SJSA1 (cell line): ENCODE measurements at regions not wholly inside any gene's neighbourhood (a gene's known extent, or its start where the extent isn't known, plus 50 kb on each side); places are given as distances from the start of the nearest gene placed in this dataset.

Experiments
- DNase-seq, 2 experiments: peaks; one replicate each; pipeline ENCODE4 v3.0.0-alpha.2; 2015 to 2020; ENCODE audit warnings: low spot score in 2 of 2, low read depth in 1 of 2
- H3K27ac ChIP-seq: fragments of 250-450 bp; sonication (Bioruptor Pico); 2 replicates; pipeline ENCODE4 v1.5.1; 2020; ENCODE audit warnings: mild to moderate bottlenecking, moderate library complexity
- H3K27me3 ChIP-seq: fragments of 250-450 bp; sonication (Bioruptor Pico); replicated peaks from 2 replicates; pipeline ENCODE4 v1.5.1; 2020; ENCODE audit warnings: mild to moderate bottlenecking, moderate library complexity
- H3K36me3 ChIP-seq: fragments of 250-450 bp; sonication (Bioruptor Pico); 2 replicates; pipeline ENCODE4 v1.5.1; 2020; ENCODE audit warnings: mild to moderate bottlenecking
- H3K4me1 ChIP-seq: fragments of 250-450 bp; sonication (Bioruptor Pico); replicated peaks from 2 replicates; pipeline ENCODE4 v1.6.1; 2021; ENCODE audit warnings: mild to moderate bottlenecking
- H3K4me3 ChIP-seq: fragments of 250-450 bp; sonication (Bioruptor Pico); 2 replicates; pipeline ENCODE4 v1.5.1; 2020; ENCODE audit warnings: mild to moderate bottlenecking
- H3K9me3 ChIP-seq: fragments of 250-450 bp; sonication (Bioruptor Pico); replicated peaks from 2 replicates; pipeline ENCODE4 v1.5.1; 2020; ENCODE audit warnings: mild to moderate bottlenecking

DNA sequence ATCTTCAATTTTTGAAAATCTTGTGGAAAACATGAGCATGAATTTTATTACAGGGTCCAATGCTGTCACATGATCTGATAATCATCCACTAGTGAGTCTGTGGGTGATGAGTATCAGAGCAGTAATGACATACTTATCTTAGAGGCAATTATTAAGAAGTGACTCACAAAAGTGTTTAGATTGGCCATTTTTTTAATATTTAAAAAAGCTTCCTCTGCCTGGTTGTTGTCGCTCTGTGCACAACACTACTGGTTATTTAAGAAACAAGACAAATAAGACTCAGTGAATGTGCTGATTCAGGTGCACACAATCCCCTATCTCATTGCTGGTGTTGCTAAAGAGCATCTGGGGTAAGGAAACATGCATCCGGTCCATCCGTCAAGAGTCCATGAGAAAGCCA lies 665.8 kb upstream of the ZEB2 start:
- H3K4me1 ChIP-seq: peaks cover 11% of the 10 kb centered on the region
- no peak for DNase-seq
- H3K27me3 ChIP-seq: no peaks in the 10 kb centered on the region
- no peaks in the 10 kb centered on the region; the same call in 1 of the 2 replicates for H3K9me3 ChIP-seq
- H3K4me3 ChIP-seq: no peak overlapping the region
- H3K27ac ChIP-seq: no peak overlapping the region
- no peaks in the 10 kb centered on the region for H3K36me3 ChIP-seq

DNA sequence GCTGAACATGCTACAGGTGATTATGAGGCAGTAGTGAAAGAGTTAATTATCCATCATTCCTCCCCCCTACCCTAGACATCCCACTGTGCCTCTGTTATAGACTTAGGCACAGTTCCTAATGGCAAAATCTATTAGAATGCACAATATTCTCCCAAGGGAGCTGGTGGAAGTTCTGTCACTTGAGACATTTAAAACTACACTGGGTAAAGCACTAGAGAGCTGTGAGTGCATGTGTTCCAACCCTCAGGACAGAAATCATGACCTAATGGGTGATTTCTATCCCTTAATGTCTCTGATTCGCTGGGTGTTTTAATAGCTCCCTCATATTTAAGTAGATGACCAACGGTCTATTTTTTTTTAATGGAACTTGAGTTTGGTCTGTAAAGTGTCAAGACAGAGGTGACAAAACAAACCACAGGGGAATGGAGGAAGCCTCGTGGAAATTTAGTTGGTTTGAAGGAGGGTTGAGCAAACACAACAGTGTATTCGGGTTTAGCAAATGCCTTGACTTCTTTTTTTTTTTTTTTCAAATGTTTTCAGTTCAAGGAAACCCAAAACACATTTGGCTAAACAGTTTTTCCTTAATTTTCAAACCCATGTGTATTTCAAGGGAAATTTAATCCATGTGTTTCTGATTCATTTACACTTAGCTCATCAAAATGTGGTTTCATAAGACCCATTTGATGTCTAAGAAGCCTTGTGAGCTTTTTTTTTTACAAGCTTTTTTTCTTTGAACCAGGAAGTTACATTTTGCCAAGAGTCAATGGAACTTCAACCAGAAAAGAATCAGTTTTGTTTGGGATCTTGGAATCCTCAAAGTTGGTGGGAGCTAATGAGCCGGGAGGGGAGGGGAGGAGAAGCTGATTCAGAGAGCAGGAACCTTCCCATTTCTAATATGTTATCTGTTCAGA lies 665.1 kb upstream of the ZEB2 start:
- DNase-seq: no peak
- Histone ChIP-seq H3K4me3 (no peak overlapping the region), H3K36me3 (no peaks in the 10 kb centered on the region), H3K9me3 (no peaks in the 10 kb centered on the region; the same call in 1 of the 2 replicates), H3K27me3 (no peaks in the 10 kb centered on the region), H3K4me1 (peaks cover 6% of the 10 kb centered on the region), H3K27ac (no peak overlapping the region)

DNA sequence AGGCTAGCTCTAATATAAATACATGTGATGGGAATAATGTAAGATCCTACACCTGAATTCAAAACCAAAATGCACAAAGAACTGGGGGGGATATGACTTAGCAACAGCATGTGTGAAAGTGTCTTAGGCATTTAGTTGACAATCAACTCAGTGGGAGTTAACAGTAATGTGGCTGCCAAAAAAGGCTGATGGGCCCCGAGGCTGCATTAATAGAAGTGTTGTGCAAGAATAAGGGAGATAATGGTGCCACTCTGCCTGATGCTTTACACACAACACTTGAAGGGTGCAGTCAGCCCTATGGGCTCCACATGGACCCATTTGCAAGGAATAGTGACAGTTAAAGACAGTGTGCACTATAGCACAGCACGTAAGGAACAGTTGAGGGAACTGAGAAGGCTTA lies 649.4 kb upstream of the ZEB2 start:
- Histone ChIP-seq H3K9me3 (no peaks in the 10 kb centered on the region), H3K27me3 (no peaks in the 10 kb centered on the region), H3K4me1 (no peaks in the 10 kb centered on the region), H3K27ac (no peak overlapping the region), H3K4me3 (no peak overlapping the region), H3K36me3 (no peaks in the 10 kb centered on the region)
- no peak for DNase-seq

DNA sequence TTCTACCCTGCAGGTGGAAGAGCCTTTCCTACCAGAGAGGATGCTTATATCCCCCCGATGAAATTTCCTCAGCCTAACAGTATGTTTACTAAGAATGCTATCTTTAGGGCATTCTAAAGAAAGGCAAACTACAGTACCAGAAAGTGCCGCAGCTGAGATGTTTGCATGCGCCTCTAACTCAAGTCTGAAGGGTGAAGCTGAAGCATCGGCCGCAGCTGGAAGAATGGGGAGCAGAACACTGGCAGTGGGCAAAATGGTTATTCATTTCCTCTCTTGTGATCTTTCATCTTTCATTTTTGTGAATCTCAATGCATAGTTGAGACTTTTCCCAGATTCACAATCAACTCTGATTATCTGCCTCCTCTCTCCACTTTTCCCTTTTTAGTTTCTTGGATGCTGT lies 648.2 kb upstream of the ZEB2 start:
- no peak overlapping the region for H3K27ac ChIP-seq
- no peak overlapping the region for H3K4me3 ChIP-seq
- DNase-seq: no peak
- no peaks in the 10 kb centered on the region for H3K27me3 ChIP-seq
- no peaks in the 10 kb centered on the region for H3K9me3 ChIP-seq
- H3K36me3 ChIP-seq: no peaks in the 10 kb centered on the region
- H3K4me1 ChIP-seq: no peaks in the 10 kb centered on the region

DNA sequence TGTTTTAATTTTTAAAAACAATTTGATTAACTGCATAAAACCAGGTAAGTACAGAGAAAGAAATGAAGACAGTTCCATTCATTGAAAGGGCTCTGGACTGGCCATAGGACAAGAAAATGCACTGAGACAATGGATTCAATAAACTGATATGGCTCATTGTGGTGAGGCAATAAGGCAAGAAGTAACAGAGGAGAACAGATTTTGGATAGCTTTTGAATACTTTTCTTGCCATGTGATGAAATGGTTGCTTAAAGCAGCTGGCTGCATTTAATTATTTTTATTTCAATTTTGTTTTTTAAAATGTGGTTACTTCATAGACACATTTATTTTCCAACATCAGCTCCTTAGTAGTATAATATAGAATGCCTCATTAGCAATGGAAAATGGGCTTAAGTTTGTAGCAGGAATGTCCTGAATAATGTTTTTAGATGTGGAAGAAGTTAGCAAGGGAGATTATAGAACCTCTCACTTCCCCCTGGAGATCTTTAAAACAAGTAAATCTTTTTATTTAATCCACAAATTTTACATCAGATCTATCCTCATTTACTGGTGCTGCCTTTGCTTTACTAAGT lies 646.9 kb upstream of the ZEB2 start:
- H3K4me1 ChIP-seq: no peaks in the 10 kb centered on the region

DNA sequence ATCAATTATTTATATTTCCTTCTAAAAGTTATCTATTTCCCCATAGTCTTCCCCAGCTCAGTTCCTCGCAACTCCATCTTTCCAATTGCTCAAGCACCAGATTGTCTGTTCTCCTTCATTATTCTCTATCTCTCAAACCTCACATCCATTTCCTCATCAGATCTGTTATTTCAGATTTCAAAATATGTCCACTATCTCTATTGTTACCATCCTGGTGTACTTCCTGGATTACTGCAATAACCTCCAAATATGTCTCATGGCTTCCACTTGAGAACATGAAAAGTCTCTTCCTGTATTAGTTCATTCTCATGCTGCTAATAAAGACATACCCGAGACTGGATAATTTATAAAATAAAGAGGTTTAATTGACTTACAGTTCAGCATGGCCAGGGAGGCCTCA lies 641.7 kb upstream of the ZEB2 start:
- Histone ChIP-seq H3K27ac (no peak overlapping the region), H3K36me3 (no peaks in the 10 kb centered on the region), H3K4me3 (no peak overlapping the region), H3K9me3 (no peaks in the 10 kb centered on the region), H3K4me1 (peaks cover 15% of the 10 kb centered on the region), H3K27me3 (no peaks in the 10 kb centered on the region)
- no peak for DNase-seq

More for the DNA sequence above, 646.9 kb upstream of the ZEB2 start:
- Histone ChIP-seq H3K36me3 (no peaks in the 10 kb centered on the region), H3K27ac (no peak overlapping the region), H3K4me3 (no peak overlapping the region), H3K27me3 (no peaks in the 10 kb centered on the region), H3K9me3 (no peaks in the 10 kb centered on the region)
- DNase-seq: no peak

DNA sequence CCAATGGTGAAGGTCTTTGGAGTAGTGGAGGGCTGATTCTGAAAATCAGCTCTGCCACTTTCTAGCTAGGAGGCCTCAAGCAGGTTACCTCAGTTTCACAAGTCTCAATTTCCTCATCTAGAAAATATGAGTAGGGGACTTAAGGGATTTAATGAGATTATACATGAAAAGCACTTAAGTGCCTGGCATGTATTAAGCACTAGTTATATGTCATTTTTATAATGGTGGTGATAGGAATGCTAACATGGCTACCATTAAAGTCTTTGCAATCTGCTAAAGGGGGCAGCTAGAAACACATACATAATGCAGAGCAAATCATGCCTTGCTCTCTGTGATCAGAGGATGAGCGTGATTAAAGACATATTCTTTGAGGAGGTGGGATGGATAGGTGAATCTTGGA lies 640.9 kb upstream of the ZEB2 start:
- Histone ChIP-seq H3K27me3 (no peaks in the 10 kb centered on the region), H3K36me3 (no peaks in the 10 kb centered on the region), H3K9me3 (no peaks in the 10 kb centered on the region), H3K4me3 (no peak overlapping the region), H3K4me1 (peaks cover 15% of the 10 kb centered on the region), H3K27ac (no peak overlapping the region)
- DNase-seq: no peak

DNA sequence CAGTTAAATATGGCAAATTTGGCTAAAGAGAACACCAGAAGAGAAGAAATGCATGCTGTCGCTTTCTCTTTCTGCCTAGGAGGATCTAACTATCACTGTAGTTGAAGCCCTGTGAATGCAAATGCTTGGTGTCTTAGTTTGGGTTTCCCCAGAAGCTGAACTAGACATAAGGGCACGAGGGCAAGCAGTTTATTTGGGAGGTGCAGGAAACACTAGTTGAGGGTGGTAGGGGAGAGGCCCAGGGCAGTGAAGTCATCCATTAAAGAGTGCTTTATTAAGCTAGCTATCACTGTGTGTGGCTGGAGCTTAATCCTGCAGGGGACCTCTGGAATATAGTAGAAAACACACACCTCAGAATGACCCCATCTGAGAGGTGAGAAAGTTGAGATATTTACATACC lies 639.8 kb upstream of the ZEB2 start:
- no peak overlapping the region for H3K27ac ChIP-seq
- H3K9me3 ChIP-seq: no peaks in the 10 kb centered on the region
- no peak overlapping the region for H3K4me3 ChIP-seq
- no peaks in the 10 kb centered on the region for H3K36me3 ChIP-seq
- no peak for DNase-seq
- H3K4me1 ChIP-seq: peaks cover 15% of the 10 kb centered on the region
- no peaks in the 10 kb centered on the region for H3K27me3 ChIP-seq

DNA sequence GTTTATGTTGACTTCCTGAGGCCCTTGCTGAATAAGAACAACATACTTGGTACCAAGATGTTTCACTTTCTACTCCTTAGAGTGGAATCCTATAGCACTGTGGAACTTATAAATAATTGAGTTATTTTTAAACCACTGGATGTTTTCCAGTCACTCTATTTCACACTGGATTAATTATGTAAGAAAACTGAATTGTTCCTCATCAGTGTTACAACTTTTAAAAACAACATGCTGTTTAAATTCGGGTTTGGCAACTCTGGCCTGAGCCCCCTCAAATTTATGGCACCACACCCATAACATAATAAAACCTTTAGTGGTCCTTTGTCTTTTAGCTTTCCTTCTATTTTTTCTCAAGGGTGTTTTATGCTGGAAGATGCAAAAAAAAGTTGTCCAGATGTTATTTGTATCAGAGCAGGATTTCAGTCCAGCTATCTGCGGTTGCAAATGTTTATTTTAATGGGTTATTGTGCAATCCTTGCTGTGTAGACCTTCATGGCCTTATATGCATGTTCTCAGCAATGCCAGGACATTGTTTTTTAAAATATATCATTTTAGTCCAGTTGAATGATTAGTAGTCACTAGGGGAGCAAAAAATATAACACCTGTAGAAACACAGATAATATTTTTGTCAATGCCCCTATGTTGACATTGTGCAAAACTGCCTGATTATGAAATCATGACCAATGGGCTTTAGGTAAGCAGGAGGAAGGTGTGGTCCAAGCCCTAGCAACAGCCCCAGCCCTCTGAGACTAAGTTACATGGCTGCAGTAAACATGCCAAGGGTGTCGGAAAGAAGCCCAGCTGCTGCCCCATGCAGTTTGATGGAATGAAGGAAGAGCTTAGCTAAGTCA lies 638.0 kb upstream of the ZEB2 start:
- H3K36me3 ChIP-seq: no peaks in the 10 kb centered on the region
- no peaks in the 10 kb centered on the region for H3K9me3 ChIP-seq
- H3K4me3 ChIP-seq: no peak overlapping the region
- H3K27me3 ChIP-seq: no peaks in the 10 kb centered on the region
- peak in 1 of 2 experiments; percentile 50 for DNase-seq
- 0 out of 2 replicates have a peak overlapping the region, but pooled peaks have one; percentile 8 for H3K27ac ChIP-seq
- H3K4me1 ChIP-seq: peaks cover 15% of the 10 kb centered on the region

DNA sequence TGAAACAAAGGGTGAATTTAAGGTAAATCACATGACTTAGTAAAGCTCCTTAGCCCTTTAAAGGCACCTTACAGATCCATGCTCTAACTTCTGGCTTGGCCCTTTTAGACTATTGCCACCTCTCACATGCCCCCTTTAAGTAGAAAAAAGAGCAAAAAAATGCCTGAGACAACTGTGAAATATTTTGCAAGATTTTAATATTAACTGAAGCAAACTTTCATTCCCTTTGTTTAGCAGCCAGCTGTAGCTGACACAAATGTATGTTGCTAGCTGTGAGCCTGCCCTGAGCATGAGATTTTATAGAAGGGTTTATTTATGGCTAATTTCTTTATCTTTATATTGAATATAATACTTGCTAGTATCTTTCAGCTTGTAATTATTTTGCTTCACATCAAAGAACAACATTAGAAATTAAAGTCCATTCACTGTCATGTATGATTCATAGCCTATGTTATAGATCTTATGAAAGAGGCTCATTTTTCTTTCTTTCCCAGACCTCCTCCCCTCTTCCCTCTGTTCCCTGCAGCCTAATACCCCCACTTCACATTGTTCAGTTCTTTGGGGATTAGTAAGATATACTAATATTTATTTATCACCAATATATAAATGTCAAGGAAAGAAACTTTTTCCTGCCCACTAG lies 637.2 kb upstream of the ZEB2 start:
- no peak for DNase-seq
- no peaks in the 10 kb centered on the region for H3K27me3 ChIP-seq
- H3K27ac ChIP-seq: 0 out of 2 replicates have a peak overlapping the region, but pooled peaks have one; percentile 8
- peaks cover 15% of the 10 kb centered on the region for H3K4me1 ChIP-seq
- no peak overlapping the region for H3K4me3 ChIP-seq
- H3K9me3 ChIP-seq: no peaks in the 10 kb centered on the region
- no peaks in the 10 kb centered on the region for H3K36me3 ChIP-seq

DNA sequence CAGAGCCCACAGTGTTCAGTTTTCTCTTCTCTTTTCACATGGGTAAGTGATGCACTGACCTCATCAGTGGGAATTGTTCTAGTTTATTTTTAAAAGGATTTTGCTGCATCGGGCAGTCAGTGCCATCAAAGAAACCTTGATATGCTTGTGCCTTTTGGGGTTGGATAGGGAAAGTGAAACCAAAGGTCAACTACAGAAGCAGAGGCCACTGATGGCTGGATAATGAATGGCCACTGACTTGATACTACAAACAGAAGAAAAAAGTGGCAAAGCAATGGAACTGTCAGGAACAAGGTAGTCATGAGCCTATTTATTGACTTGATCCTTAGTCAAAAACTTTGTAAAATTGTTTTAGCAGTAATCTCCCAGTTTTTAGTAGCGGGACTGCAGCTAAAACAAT lies 636.3 kb upstream of the ZEB2 start:
- no peaks in the 10 kb centered on the region for H3K36me3 ChIP-seq
- no peak overlapping the region for H3K4me3 ChIP-seq
- no peak for DNase-seq
- no peak overlapping the region for H3K27ac ChIP-seq
- H3K27me3 ChIP-seq: no peaks in the 10 kb centered on the region
- H3K4me1 ChIP-seq: peaks cover 15% of the 10 kb centered on the region
- H3K9me3 ChIP-seq: no peaks in the 10 kb centered on the region

DNA sequence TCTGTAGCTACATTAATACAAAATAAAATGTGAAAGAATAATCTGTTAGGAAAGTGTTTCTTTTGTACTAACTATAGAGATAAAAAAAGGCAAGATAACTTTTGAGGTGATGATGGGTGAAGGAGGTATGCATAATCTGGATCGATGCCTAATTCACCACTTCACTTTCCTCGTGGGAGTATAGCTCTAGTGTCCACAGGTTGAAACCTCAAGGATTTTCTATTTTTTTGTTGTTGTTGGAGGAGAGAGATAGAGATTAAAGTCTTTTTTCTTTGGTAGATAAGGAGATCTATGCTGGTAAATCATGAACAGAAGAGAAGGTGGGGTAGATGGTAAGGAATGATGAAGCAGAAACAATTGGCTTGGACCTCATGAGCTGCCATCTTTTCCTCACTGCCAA lies 635.3 kb upstream of the ZEB2 start:
- Histone ChIP-seq H3K9me3 (no peaks in the 10 kb centered on the region), H3K27me3 (no peaks in the 10 kb centered on the region), H3K27ac (no peak overlapping the region), H3K4me1 (peaks cover 15% of the 10 kb centered on the region), H3K36me3 (no peaks in the 10 kb centered on the region), H3K4me3 (no peak overlapping the region)
- DNase-seq: no peak

DNA sequence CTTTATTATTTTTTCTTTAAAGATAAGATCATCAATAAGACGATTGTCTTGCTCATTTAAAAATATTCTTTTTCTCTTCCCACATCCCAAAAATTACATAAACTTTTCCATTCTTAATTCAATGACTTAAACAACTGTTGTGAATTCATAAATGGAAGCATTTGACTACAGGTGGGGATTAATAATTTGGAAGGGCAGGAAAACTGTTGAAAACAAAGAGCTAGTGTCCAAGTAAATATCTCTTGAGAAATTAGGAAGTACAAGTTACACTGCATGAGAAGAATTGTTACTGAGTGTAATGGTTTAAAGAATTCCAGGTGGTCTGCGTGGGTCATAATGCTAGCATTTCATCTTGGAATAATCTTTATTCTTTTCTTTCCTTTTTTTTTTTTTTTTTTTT lies 634.8 kb upstream of the ZEB2 start:
- no peaks in the 10 kb centered on the region for H3K27me3 ChIP-seq
- H3K4me3 ChIP-seq: no peak overlapping the region
- no peak for DNase-seq
- H3K9me3 ChIP-seq: no peaks in the 10 kb centered on the region
- H3K36me3 ChIP-seq: no peaks in the 10 kb centered on the region
- H3K4me1 ChIP-seq: peaks cover 15% of the 10 kb centered on the region
- H3K27ac ChIP-seq: no peak overlapping the region
